Heart right ventricle (tissue), 16 donors: ENCODE measurements at regions not wholly inside any gene's neighbourhood (a gene's known extent, or its start where the extent isn't known, plus 50 kb on each side); places are given as distances from the start of the nearest gene placed in this dataset.

Experiments used
- ATAC-seq, 8 donors: fragments of 200-7000 bp; cut with Tn5 transposase; one replicate each; pipeline ENCODE4 v1.9.1; 2020; ENCODE audit warnings: mild to moderate bottlenecking in 8 of 8, moderate library complexity in 8 of 8, moderate number of reproducible peaks in 1 of 8
- DNase-seq, 2 donors: peaks; one replicate each; pipeline ENCODE4 v3.0.0-alpha.2; 2020
- H3K27ac ChIP-seq, 10 donors: fragments of 200-600 bp; sonication (generic) in 2 of 10; one replicate each; pipeline versions ENCODE4 v1.5.0 to v1.8.0; 2020 to 2022; ENCODE audit warnings: mild to moderate bottlenecking in 3 of 10
- H3K27me3 ChIP-seq, 7 donors: fragments of 200-600 bp; one replicate each; pipeline ENCODE4 v1.8.0; 2021 to 2022; ENCODE audit warnings: mild to moderate bottlenecking in 2 of 7
- H3K36me3 ChIP-seq, 9 donors: fragments of 200-600 bp; sonication (generic) in 1 of 9; one replicate each; pipeline versions ENCODE4 v1.5.0 to v1.8.0; 2020 to 2022; ENCODE audit warnings: mild to moderate bottlenecking in 2 of 9
- H3K4me1 ChIP-seq, 9 donors: fragments of 200-600 bp; sonication (generic) in 1 of 9; one replicate each; pipeline versions ENCODE4 v1.5.0 to v1.8.0; 2020 to 2022; ENCODE audit warnings: mild to moderate bottlenecking in 4 of 9
- H3K4me3 ChIP-seq, 10 donors: fragments of 200-600 bp; sonication (generic) in 2 of 10; one replicate each; pipeline versions ENCODE4 v1.5.0 to v1.8.0; 2020 to 2022; ENCODE audit warnings: mild to moderate bottlenecking in 7 of 10, moderate library complexity in 2 of 10
- H3K9me3 ChIP-seq, 11 donors: fragments of 200-600 bp in 10 of 11; sonication (generic) in 2 of 11; one replicate each; pipeline versions ENCODE4 v1.5.0 to v1.8.0; 2013 to 2022; ENCODE audit warnings: mild to moderate bottlenecking in 2 of 11, control low read depth in 1 of 11, moderate library complexity in 1 of 11
- WGBS, 2 donors: extraction: QIAGEN DNeasy Blood & Tissue Kit; methylation state at CpG; one replicate each; pipeline ENCODE4 v1.1.7; 2013; ENCODE audit warnings: inconsistent platforms in 1 of 2; 5-methylcytosine and 5-hydroxymethylcytosine counted together
- intact Hi-C, 10 donors: fragments of 100-400 bp; cut with DNase I; formaldehyde crosslinking; loops; one replicate each; pipeline versions ENCODE4 v1.11.1 to v1.14.2; 2022
- TF ChIP-seq, protein P1 (sequence below), 9 donors: fragments of 200-600 bp; sonication (generic) in 2 of 9; IDR thresholded peaks; one replicate each; pipeline versions ENCODE4 v1.5.0 to v1.8.0; 2021 to 2022; ENCODE audit warnings: antibody characterized with exemption in 9 of 9, mild to moderate bottlenecking in 5 of 9, moderate library complexity in 1 of 9
- donor health status: Arrhythmogenic right ventricular cardiomyopathy.
- donor health status: ischemic (EF 13 %, LVEDD 7.1; RV severe dilation, severe dysfunction).
- donor health status: healthy with polysubstance abuse.
- donor health status: DM: no; HTN: yes; CAD: no.
- donor health status: DM: no; HTN: no; CAD: no.
- donor health status: ischemic (EF 25% LVEDD 6.9; RV normal size, moderate dysfunction).
- donor health status: ischemic (EF 25% LVEDD 5.7; RV mildly dilated, moderate dysfunction).
- donor health status: healthy.
- donor health status: DM: yes; HTN: yes; CAD: no.
- donor health status: Ischemic cardiomyopathy.
- donor health status: ischemic (EF 35%, LVEDD 5.7; RV mildly dilated, moderate dysfunction).
- donor health status: nonischemic (EF 11% LVEDD 7.7; RV severe dilation, severe dysfunction).
- donor health status: DM: yes; HTN: yes; CAD: no.
- donor health status: PGD.
- donor health status: ischemic (EF 29% LVEDD 5.4; RV normal size, mild dysfunction).
- donor health status: nonischemic (EF 23%, LVEDD 6.1; RV moderate dilation, normal function).

- Histone ChIP-seq H3K27ac (no peak overlapping the region), H3K4me1 (peaks cover 0 to 38% (median 14%) of the 10 kb centered on the region in 9 donors), H3K36me3 (no peaks in the 10 kb centered on the region), H3K9me3 (peaks cover 0 to 7% (median 0%) of the 10 kb centered on the region in 11 donors), H3K4me3 (no peak overlapping the region), H3K27me3 (no peaks in the 10 kb centered on the region)
- TF ChIP-seq, protein P1, sequence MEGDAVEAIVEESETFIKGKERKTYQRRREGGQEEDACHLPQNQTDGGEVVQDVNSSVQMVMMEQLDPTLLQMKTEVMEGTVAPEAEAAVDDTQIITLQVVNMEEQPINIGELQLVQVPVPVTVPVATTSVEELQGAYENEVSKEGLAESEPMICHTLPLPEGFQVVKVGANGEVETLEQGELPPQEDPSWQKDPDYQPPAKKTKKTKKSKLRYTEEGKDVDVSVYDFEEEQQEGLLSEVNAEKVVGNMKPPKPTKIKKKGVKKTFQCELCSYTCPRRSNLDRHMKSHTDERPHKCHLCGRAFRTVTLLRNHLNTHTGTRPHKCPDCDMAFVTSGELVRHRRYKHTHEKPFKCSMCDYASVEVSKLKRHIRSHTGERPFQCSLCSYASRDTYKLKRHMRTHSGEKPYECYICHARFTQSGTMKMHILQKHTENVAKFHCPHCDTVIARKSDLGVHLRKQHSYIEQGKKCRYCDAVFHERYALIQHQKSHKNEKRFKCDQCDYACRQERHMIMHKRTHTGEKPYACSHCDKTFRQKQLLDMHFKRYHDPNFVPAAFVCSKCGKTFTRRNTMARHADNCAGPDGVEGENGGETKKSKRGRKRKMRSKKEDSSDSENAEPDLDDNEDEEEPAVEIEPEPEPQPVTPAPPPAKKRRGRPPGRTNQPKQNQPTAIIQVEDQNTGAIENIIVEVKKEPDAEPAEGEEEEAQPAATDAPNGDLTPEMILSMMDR (IDR thresholded peaks at IDR 0.05): no peak
- DNase-seq (no peak), ATAC-seq (no peak)
- 98 to 99% methylated on average over 5 of the region's 5 CpGs for WGBS, 2 donors
- intact Hi-C loops: loop anchor here in 1 of 10 donors (5.0 kb wide), 1 partner anchor 41 kb away; the partner anchor contains the start of gene RYBP
These were observed 359.6 kb downstream of the SHQ1 start for GRCh38 chr3:72488738-72489035.

GRCh38 chr3:72487946-72488737 is 360.1 kb downstream of the SHQ1 start:
- no peaks in the 10 kb centered on the region for H3K36me3 ChIP-seq
- intact Hi-C loops: loop anchor here in 1 of 10 donors (5.0 kb wide), 1 partner anchor 41 kb away; the partner anchor contains the start of gene RYBP
- peaks cover 0 to 7% (median 0%) of the 10 kb centered on the region in 11 donors for H3K9me3 ChIP-seq
- H3K27me3 ChIP-seq: no peaks in the 10 kb centered on the region
- H3K4me1 ChIP-seq: peaks cover 0 to 44% (median 14%) of the 10 kb centered on the region in 9 donors
- no peak overlapping the region for H3K4me3 ChIP-seq
- DNase-seq: no peak
- TF ChIP-seq, protein P1 (IDR thresholded peaks at IDR 0.05): no peak
- no peak overlapping the region for H3K27ac ChIP-seq
- no peak for ATAC-seq
- 92 to 93% methylated on average over 9 of the region's 9 CpGs for WGBS, 2 donors

DNA sequence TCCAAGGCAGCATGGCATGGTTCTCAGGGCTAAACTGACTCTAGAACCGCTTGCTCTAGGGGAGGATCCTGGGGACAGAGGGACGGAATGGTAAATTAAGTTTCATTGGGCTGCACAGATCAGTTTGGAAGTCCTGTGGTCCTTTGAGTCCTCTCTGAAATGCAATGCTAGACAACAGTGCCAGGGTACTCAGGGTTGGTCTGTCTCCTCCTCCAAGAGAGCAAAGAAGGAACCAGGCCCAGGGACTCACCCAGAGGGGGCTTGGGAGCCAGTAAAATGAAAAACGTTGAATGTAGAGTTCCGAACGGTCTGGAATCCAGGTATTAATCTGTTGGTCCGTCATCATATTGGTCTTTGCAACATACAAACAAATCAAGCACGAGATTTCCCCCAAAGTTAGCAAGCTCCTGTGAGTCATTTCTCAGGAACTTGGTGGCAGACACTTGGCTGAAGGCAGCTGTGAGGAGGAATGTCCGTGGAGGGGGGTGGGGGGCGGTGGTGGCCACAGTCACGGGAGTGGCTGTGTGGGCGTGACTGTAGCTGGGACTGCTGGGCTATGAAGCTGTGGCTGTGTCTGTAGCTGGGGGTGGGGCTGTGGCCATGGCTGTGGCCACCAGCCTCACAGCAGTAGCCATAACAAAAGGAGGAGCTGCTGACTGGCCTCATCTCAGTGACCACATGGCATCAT is 361.0 kb downstream of the SHQ1 start:
- no peaks in the 10 kb centered on the region for H3K27me3 ChIP-seq
- ATAC-seq (peak in 4 of 8 donors; percentile 20 to 59 (median 30)), DNase-seq (peak; percentile 26 to 46)
- intact Hi-C loops: loop anchor here in 1 of 10 donors (5.0 kb wide), 1 partner anchor 40 kb away; the partner anchor contains the start of gene RYBP
- H3K4me1 ChIP-seq: peaks cover 3 to 49% (median 19%) of the 10 kb centered on the region in 9 donors
- H3K9me3 ChIP-seq: peaks cover 0 to 7% (median 0%) of the 10 kb centered on the region in 11 donors
- TF ChIP-seq, protein P1 (IDR thresholded peaks at IDR 0.05): no peak
- no peak overlapping the region for H3K4me3 ChIP-seq
- no peak overlapping the region for H3K27ac ChIP-seq
- 42 to 51% methylated on average over 11 of the region's 11 CpGs for WGBS, 2 donors
- no peaks in the 10 kb centered on the region for H3K36me3 ChIP-seq

- Histone ChIP-seq H3K4me1 (peaks cover 3 to 47% (median 20%) of the 10 kb centered on the region in 9 donors), H3K9me3 (peaks cover 0 to 7% (median 0%) of the 10 kb centered on the region in 11 donors), H3K27me3 (no peaks in the 10 kb centered on the region), H3K27ac (peak overlapping the region in 3 of 10 donors; percentile 25 to 29 (median 28)), H3K4me3 (no peak overlapping the region), H3K36me3 (no peaks in the 10 kb centered on the region)
- WGBS, 2 donors: 37 to 53% methylated on average over 2 of the region's 2 CpGs
- ATAC-seq (peak; percentile 34 to 72 (median 64)), DNase-seq (peak; percentile 36 to 48)
- TF ChIP-seq, protein P1 (IDR thresholded peaks at IDR 0.05): no peak
- intact Hi-C loops: loop anchor here in 1 of 10 donors (5.0 kb wide), 1 partner anchor 38 kb away; the partner anchor contains the start of gene RYBP
These were observed 362.6 kb downstream of the SHQ1 start for GRCh38 chr3:72485641-72486040.
